ENCODE measurements at regions not wholly inside any gene's neighbourhood (a gene's known extent, or its start where the extent isn't known, plus 50 kb on each side); places are given as distances from the start of the nearest gene placed in this dataset.

- CTCF ChIA-PET = interaction anchor here (0.6 kb wide), 1 partner anchor 257 kb away, joined by 3 read pairs; no protein-coding TSS in a partner anchor
- POLR2A ChIA-PET = no interaction called here
Observed at GRCh38 chr17:72399608-72400487, 279.0 kb downstream of the SOX9 start.

DNA sequence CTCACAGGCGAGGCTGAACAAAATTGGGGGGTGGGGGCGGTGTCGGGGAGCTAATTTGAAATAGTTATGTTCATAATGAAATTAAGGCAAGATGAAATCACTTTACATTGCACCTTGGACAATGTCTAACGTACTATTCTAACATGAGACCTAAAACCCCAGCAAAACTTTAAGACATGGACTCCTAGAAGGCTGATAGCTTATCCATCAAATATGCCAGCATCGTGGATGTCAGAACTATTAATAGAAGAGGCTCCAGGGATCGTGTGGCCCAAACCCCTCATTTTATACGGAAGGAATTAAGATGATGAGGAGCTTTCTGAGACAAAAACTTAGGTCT is 279.6 kb downstream of the SOX9 start:
- ChIA-PET POLR2A (no interaction called here), CTCF (interaction anchor here (0.6 kb wide), 1 partner anchor 258 kb away, joined by 3 read pairs; no protein-coding TSS in a partner anchor)

- ChIA-PET POLR2A (no interaction called here), CTCF (interaction anchor here (0.6 kb wide), 1 partner anchor 258 kb away, joined by 3 read pairs; no protein-coding TSS in a partner anchor)
Observed at GRCh38 chr17:72400863-72401262, 280.0 kb downstream of the SOX9 start.

- ChIA-PET POLR2A (no interaction called here), CTCF (no interaction called here)
Observed at GRCh38 chr17:72401883-72402726, 281.3 kb downstream of the SOX9 start.

- ChIA-PET CTCF (interaction anchor here (0.5 kb wide), 1 partner anchor 398 kb away, joined by 5 read pairs; no protein-coding TSS in a partner anchor), POLR2A (no interaction called here)
Observed at GRCh38 chr17:72402727-72403210, 281.9 kb downstream of the SOX9 start.

- ChIA-PET POLR2A (no interaction called here), CTCF (no interaction called here)
Observed at GRCh38 chr17:72403713-72404209, 282.9 kb downstream of the SOX9 start.

- ChIA-PET CTCF (no interaction called here), POLR2A (no interaction called here)
Observed at GRCh38 chr17:72404872-72405271, 284.1 kb downstream of the SOX9 start.

GRCh38 chr17:72405662-72406230 is 284.9 kb downstream of the SOX9 start:
- POLR2A ChIA-PET = no interaction called here
- CTCF ChIA-PET = no interaction called here

- ChIA-PET POLR2A (no interaction called here), CTCF (no interaction called here)
Observed at GRCh38 chr17:72406498-72406897, 285.7 kb downstream of the SOX9 start.

- CTCF ChIA-PET = no interaction called here
- POLR2A ChIA-PET = no interaction called here
Observed at GRCh38 chr17:72407336-72407909, 286.6 kb downstream of the SOX9 start.

DNA sequence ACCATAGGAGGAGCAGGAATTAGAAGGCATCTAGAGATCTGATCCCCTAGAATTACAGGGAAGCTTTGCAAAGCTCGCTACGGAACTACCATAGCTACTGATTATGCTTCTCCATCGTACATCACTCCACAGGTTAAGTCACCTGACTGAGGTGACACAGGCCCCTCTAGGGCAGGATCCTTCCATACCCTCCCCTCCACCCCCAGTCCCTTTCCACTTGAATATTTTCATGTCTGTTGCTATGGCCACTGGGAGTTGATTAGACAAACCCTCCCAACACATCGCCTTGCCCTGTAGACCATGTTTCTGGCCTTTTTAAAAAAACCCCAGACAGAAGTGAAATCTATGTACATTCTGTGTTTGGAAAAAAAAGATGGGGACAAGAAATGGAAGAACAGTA is 287.1 kb downstream of the SOX9 start:
- CTCF ChIA-PET = no interaction called here
- POLR2A ChIA-PET = no interaction called here

- CTCF ChIA-PET = no interaction called here
- POLR2A ChIA-PET = no interaction called here
Observed at GRCh38 chr17:72408641-72409040, 287.8 kb downstream of the SOX9 start.

- ChIA-PET POLR2A (no interaction called here), CTCF (no interaction called here)
Observed at GRCh38 chr17:72409405-72410002, 288.7 kb downstream of the SOX9 start.

DNA sequence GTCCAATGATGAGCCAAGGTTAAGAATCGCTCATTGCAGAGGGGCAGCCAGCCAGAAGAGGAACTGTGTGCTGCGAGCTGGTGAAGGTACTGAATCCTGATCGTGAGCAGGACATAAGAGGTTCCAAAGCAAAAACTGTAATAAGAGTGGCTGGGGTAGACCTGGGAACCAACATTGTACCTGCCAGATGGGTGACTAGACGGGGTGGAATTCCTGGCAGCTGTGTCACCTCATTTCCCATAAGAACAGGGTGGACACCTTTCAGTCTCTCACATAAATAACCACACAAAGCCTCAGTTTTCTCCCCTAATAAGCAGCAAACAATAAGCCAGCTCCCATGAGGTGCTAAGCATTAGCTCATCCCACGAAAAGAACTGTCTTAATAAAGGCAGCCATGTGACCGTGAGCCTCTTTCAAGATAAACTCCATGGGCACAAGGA is 290.3 kb downstream of the SOX9 start:
- ChIA-PET CTCF (no interaction called here), POLR2A (no interaction called here)

DNA sequence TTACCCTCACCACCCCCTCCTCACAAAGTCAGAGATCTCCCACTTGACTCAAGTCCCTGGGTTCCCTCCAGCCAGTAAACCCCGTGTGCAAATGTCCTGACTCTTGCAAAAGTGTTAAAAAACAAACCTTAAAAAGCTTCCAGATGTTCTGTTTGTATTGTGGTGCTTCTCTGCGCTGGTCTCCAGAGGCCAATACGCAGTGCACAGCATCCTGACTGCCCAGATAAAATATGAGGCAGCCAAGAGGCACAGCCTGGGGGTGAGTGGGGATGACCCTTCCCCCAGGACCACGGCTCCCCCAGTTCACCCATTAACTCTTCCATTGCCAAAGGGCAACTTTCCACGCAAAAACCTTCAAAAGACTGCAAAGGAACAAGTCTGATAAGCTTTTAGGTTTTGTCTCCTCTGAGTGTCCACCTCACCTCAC is 291.8 kb downstream of the SOX9 start:
- CTCF ChIA-PET = no interaction called here
- POLR2A ChIA-PET = no interaction called here

- ChIA-PET CTCF (no interaction called here), POLR2A (no interaction called here)
Observed at GRCh38 chr17:72413077-72414031, 292.5 kb downstream of the SOX9 start.

DNA sequence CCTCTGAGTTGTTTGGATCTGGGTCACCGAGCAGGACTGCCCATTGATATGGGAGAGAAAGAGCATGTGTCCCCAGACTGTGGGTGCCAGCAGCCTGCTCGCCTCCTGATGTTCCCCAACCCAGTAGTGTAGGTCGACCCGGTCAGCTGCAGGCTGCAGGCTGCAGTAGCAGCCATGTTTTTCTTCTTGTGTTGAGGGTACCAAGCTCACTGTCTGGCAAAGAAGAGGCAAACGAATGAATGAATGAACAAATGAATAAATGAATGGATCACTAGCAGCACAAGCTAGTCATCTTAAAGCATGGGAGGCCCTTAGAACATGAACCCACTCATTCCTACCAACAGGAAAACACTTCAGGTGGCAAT is 293.2 kb downstream of the SOX9 start:
- ChIA-PET POLR2A (no interaction called here), CTCF (no interaction called here)

GRCh38 chr17:72414967-72415853 is 294.4 kb downstream of the SOX9 start:
- POLR2A ChIA-PET = no interaction called here
- CTCF ChIA-PET = no interaction called here

Data from activated CD8-positive, alpha-beta memory T cell treated with anti-CD3 and anti-CD28 coated beads for 36 hours (primary cell).